Heart left ventricle (tissue), 16 donors: ENCODE measurements at regions not wholly inside any gene's neighbourhood (a gene's known extent, or its start where the extent isn't known, plus 50 kb on each side); places are given as distances from the start of the nearest gene placed in this dataset.

ENCODE experiments used
- ATAC-seq, 4 donors: fragments of 200-7000 bp; cut with Tn5 transposase; one replicate each; pipeline ENCODE4 v1.9.1; 2020 to 2022; ENCODE audit warnings: moderate library complexity in 4 of 4, mild to moderate bottlenecking in 3 of 4, moderate number of reproducible peaks in 1 of 4
- DNase-seq, 5 donors: peaks; one replicate each; pipeline ENCODE4 v3.0.0-alpha.2; 2020
- H3K27ac ChIP-seq, 12 donors: fragments of 200-600 bp; sonication (generic) in 4 of 12; one replicate each; pipeline versions ENCODE4 v1.5.0 to v1.8.0; 2016 to 2022; ENCODE audit warnings: mild to moderate bottlenecking in 2 of 12
- H3K27me3 ChIP-seq, 9 donors: fragments of 200-600 bp; sonication (generic) in 2 of 9; one replicate each; pipeline versions ENCODE4 v1.5.1 to v1.8.0; 2016 to 2022; ENCODE audit warnings: mild to moderate bottlenecking in 3 of 9
- H3K36me3 ChIP-seq, 9 donors: fragments of 200-600 bp; sonication (generic) in 2 of 9; one replicate each; pipeline versions ENCODE4 v1.5.0 to v1.8.0; 2018 to 2022; ENCODE audit warnings: mild to moderate bottlenecking in 2 of 9
- H3K4me1 ChIP-seq, 12 donors: fragments of 200-600 bp; sonication (generic) in 4 of 12; one replicate each; pipeline versions ENCODE4 v1.5.0 to v1.8.0; 2016 to 2022; ENCODE audit warnings: mild to moderate bottlenecking in 3 of 12
- H3K4me3 ChIP-seq, 12 donors: fragments of 200-600 bp; sonication (generic) in 4 of 12; one replicate each; pipeline versions ENCODE4 v1.5.0 to v1.8.0; 2017 to 2022; ENCODE audit warnings: mild to moderate bottlenecking in 9 of 12, moderate library complexity in 4 of 12
- H3K9me3 ChIP-seq, 12 donors: fragments of 200-600 bp; sonication (generic) in 4 of 12; one replicate each; pipeline versions ENCODE4 v1.5.0 to v1.8.0; 2016 to 2022; ENCODE audit warnings: mild to moderate bottlenecking in 1 of 12
- POLR2A ChIP-seq, 2 donors: fragments of 450-650 bp; IDR thresholded peaks; one replicate each; pipeline ENCODE4 v1.6.1; 2017; ENCODE audit warnings: antibody characterized with exemption in 2 of 2, mild to moderate bottlenecking in 2 of 2, moderate library complexity in 2 of 2
- WGBS, 4 donors: extraction: QIAGEN DNeasy Blood & Tissue Kit in 2 of 4; methylation state at CpG; one replicate each; pipeline versions ENCODE4 v1.1.5 to v1.1.7; 2013 to 2018; 5-methylcytosine and 5-hydroxymethylcytosine counted together
- intact Hi-C, 10 donors: fragments of 100-400 bp; cut with DNase I; formaldehyde crosslinking; loops; one replicate each; pipeline versions ENCODE4 v1.11.1 to v1.14.2; 2022
- TF ChIP-seq, protein P1 (sequence below), 12 donors: fragments of 200-600 bp; sonication (generic) in 4 of 12; IDR thresholded peaks; one replicate each; pipeline versions ENCODE4 v1.5.0 to v1.8.0; 2018 to 2022; ENCODE audit warnings: antibody characterized with exemption in 12 of 12, mild to moderate bottlenecking in 5 of 12
- donor health status: ischemic (EF 13 %, LVEDD 7.1; RV severe dilation, severe dysfunction).
- donor health status: healthy with polysubstance abuse.
- donor health status: DM: no; HTN: yes; CAD: no.
- donor health status: DM: no; HTN: no; CAD: no.
- donor health status: ischemic (EF 25% LVEDD 6.9; RV normal size, moderate dysfunction).
- donor health status: ischemic (EF 25% LVEDD 5.7; RV mildly dilated, moderate dysfunction).
- donor health status: healthy.
- donor health status: DM: yes; HTN: yes; CAD: no.
- donor health status: ischemic (EF 35%, LVEDD 5.7; RV mildly dilated, moderate dysfunction).
- donor health status: nonischemic (EF 11% LVEDD 7.7; RV severe dilation, severe dysfunction).
- donor health status: DM: yes; HTN: yes; CAD: no.
- donor health status: PGD.
- donor health status: ischemic (EF 29% LVEDD 5.4; RV normal size, mild dysfunction).
- donor health status: nonischemic (EF 23%, LVEDD 6.1; RV moderate dilation, normal function).

DNA sequence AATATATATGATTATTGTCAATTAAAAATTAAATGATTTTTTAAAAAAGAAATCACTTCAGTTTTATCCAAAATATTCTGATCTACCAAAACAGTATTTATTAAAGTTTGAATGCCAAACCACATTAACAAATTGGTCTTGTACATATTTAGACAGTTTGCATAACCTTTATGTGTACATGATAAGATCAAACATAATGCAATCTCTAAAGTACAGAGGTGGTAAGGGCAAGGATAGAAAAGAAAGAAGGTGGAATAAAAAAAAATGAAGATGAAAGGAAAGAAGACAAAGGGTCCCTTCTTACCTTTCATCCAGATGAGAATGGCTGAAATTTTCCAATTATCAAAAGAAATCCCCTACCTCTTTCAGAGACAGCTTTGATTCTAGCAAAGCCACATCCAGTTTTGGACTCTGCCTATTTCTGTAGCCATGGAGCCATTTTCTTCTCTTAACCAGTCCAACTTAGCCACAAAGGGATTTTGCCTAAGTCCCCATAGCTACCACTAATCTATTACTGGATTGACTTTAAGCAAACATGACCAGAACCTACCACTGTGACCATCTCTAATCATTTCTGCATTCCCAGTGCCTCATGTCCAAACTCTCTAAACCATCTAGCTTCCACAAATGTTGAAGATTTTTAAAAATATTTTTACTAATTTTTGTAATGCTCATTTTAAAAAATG, 133.3 kb upstream of the TRPM3 start:
- no peaks in the 10 kb centered on the region for H3K4me1 ChIP-seq
- no peak overlapping the region for H3K27ac ChIP-seq
- no peak for TF ChIP-seq POLR2A (IDR thresholded peaks at IDR 0.05)
- TF ChIP-seq, protein P1, sequence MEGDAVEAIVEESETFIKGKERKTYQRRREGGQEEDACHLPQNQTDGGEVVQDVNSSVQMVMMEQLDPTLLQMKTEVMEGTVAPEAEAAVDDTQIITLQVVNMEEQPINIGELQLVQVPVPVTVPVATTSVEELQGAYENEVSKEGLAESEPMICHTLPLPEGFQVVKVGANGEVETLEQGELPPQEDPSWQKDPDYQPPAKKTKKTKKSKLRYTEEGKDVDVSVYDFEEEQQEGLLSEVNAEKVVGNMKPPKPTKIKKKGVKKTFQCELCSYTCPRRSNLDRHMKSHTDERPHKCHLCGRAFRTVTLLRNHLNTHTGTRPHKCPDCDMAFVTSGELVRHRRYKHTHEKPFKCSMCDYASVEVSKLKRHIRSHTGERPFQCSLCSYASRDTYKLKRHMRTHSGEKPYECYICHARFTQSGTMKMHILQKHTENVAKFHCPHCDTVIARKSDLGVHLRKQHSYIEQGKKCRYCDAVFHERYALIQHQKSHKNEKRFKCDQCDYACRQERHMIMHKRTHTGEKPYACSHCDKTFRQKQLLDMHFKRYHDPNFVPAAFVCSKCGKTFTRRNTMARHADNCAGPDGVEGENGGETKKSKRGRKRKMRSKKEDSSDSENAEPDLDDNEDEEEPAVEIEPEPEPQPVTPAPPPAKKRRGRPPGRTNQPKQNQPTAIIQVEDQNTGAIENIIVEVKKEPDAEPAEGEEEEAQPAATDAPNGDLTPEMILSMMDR (IDR thresholded peaks at IDR 0.05) = no peak
- peaks cover 0 to 3% (median 0%) of the 10 kb centered on the region in 12 donors for H3K9me3 ChIP-seq
- intact Hi-C loops = loop anchor here in 2 of 10 donors (5.0 kb wide), 2 partner anchors 327 to 612 kb away; no protein-coding TSS in a partner anchor
- peaks cover 0 to 14% (median 0%) of the 10 kb centered on the region in 9 donors for H3K27me3 ChIP-seq
- no peaks in the 10 kb centered on the region for H3K36me3 ChIP-seq
- no peak overlapping the region for H3K4me3 ChIP-seq
- ATAC-seq (no peak), DNase-seq (no peak)

DNA sequence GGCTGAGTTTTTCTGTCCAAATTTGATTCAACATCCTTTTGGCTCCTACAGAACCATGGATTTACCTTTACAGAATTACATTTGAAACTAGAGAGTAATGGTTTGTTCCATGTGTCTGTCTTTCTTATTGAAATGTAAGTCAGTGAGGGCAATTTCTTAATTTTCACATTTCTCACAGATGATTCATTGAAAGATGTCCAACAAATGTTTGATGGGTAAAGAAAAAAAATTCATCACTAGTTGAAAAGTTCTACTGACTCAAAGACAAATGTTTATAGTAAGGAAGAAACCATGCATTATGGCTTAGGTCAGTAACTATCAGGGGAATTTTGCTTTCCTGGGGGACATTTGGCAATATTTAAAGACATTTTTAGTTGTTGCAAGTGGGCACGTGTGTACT, 131.6 kb upstream of the TRPM3 start:
- Histone ChIP-seq H3K27ac (no peak overlapping the region), H3K4me1 (no peaks in the 10 kb centered on the region), H3K27me3 (peaks cover 0 to 14% (median 0%) of the 10 kb centered on the region in 9 donors), H3K9me3 (no peaks in the 10 kb centered on the region), H3K4me3 (no peak overlapping the region), H3K36me3 (no peaks in the 10 kb centered on the region)
- intact Hi-C loops = loop anchor here in 2 of 10 donors (5.0 kb wide), 2 partner anchors 326 to 611 kb away; no protein-coding TSS in a partner anchor
- DNase-seq (no peak), ATAC-seq (no peak)
- TF ChIP-seq, protein P1 (IDR thresholded peaks at IDR 0.05) = no peak
- no peak for TF ChIP-seq POLR2A (IDR thresholded peaks at IDR 0.05)
- 58 to 72% (median 62%) methylated on average over 1 of the region's 1 CpG for WGBS, 4 donors

DNA sequence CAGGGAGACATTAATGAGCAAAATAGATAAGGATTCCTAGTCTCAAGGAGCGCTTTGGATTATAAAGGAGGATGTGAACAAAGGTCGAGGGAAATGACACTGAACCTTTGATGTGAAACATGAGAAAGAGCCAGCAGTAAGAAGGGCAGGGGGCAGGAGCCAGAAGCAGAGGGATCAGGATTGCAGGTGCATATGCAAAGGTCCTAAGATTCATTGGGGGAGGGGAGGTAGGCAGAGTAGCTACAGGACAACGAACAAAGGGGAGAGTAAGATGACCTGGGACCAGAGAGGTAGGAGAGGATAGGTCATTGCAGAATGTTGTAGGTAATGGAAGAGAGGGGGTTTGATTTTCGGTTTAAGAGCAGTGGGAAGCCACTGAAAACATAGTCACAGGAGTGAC, 129.2 kb upstream of the TRPM3 start:
- Histone ChIP-seq H3K36me3 (no peaks in the 10 kb centered on the region), H3K27ac (no peak overlapping the region), H3K27me3 (peaks cover 0 to 14% (median 0%) of the 10 kb centered on the region in 9 donors), H3K4me3 (no peak overlapping the region), H3K4me1 (no peaks in the 10 kb centered on the region), H3K9me3 (no peaks in the 10 kb centered on the region)
- ATAC-seq = no peak
- 27 to 31% (median 30%) methylated on average over 4 of the region's 4 CpGs for WGBS, 4 donors
- TF ChIP-seq, protein P1 (IDR thresholded peaks at IDR 0.05) = no peak
- no peak for TF ChIP-seq POLR2A (IDR thresholded peaks at IDR 0.05)
- DNase-seq = no peak
- intact Hi-C loops = loop anchor here in 4 of 10 donors (2.0 to 5.0 kb wide), 4 partner anchors 323 to 610 kb away; no protein-coding TSS in a partner anchor

DNA sequence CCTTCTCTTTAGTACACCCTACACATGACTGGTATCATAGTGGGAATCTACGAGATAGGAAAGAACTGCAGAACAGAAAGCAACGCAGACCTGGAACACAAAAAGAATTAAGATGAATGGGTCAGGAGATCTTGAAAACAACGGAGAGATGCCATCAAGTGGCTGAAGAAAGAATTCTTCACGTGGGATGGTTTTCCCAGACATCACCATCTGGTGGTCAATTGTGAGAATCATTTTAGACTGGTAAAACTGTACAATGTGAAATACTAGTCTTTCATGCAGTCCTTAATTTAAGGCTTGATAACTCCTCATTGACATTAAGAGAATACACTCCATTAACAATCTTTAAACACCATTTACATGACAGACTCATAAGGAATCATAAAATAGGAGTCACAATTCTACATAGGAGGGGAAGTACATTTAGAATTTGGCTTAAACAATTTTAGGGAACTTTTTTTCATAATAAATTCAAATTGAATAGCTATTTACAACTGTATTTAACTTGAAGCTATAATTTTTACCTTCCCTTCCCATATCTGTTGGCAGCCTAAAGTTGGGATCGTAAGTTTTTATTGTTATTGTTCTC, 128.4 kb upstream of the TRPM3 start:
- H3K9me3 ChIP-seq = no peaks in the 10 kb centered on the region
- H3K27me3 ChIP-seq = peaks cover 0 to 14% (median 0%) of the 10 kb centered on the region in 9 donors
- no peak overlapping the region for H3K27ac ChIP-seq
- TF ChIP-seq, protein P1 (IDR thresholded peaks at IDR 0.05) = peak; percentile 36 to 87 (median 65)
- TF ChIP-seq POLR2A (IDR thresholded peaks at IDR 0.05) = no peak
- intact Hi-C loops = loop anchor here (2.0 to 10.0 kb wide), 7 partner anchors 323 to 613 kb away; no protein-coding TSS in a partner anchor
- WGBS, 4 donors = 15 to 18% (median 16%) methylated on average over 5 of the region's 5 CpGs
- no peak overlapping the region for H3K4me3 ChIP-seq
- no peaks in the 10 kb centered on the region for H3K36me3 ChIP-seq
- DNase-seq (peak in 1 of 5 donors; percentile 9), ATAC-seq (peak in 3 of 4 donors; percentile 49 to 78 (median 57))
- no peaks in the 10 kb centered on the region for H3K4me1 ChIP-seq
